Glutamatergic neuron (in vitro differentiated cells): ENCODE measurements at regions not wholly inside any gene's neighbourhood (a gene's known extent, or its start where the extent isn't known, plus 50 kb on each side); places are given as distances from the start of the nearest gene placed in this dataset.

Experiments used
- DNase-seq: peaks from one replicate; pipeline ENCODE4 v3.0.0; 2022
- H3K27ac Mint-ChIP-seq: one replicate; pipeline ENCODE4 v1.8.0; 2020; ENCODE audit warnings: mild to moderate bottlenecking, mixed read lengths, inconsistent platforms; ENCODE audit not compliant: unreplicated experiment
- H3K27me3 Mint-ChIP-seq: one replicate; pipeline ENCODE4 v1.8.0; 2020; ENCODE audit warnings: mild to moderate bottlenecking, moderate library complexity, mixed read lengths, inconsistent platforms; ENCODE audit not compliant: unreplicated experiment
- H3K36me3 Mint-ChIP-seq: one replicate; pipeline ENCODE4 v1.8.0; 2020; ENCODE audit warnings: mild to moderate bottlenecking, mixed read lengths, inconsistent platforms; ENCODE audit not compliant: unreplicated experiment
- H3K4me1 Mint-ChIP-seq: one replicate; pipeline ENCODE4 v1.8.0; 2020; ENCODE audit warnings: mild to moderate bottlenecking, low read depth, mixed read lengths, inconsistent platforms; ENCODE audit not compliant: unreplicated experiment
- H3K4me3 Mint-ChIP-seq: one replicate; pipeline ENCODE4 v1.8.0; 2020; ENCODE audit warnings: mild to moderate bottlenecking, mixed read lengths, inconsistent platforms; ENCODE audit not compliant: unreplicated experiment
- H3K9me3 Mint-ChIP-seq: one replicate; pipeline ENCODE4 v1.8.0; 2020; ENCODE audit warnings: mild to moderate bottlenecking, moderate library complexity, mixed read lengths, inconsistent platforms; ENCODE audit not compliant: unreplicated experiment
- CTCF ChIP-seq: fragments of 200-600 bp; sonication (generic); IDR thresholded peaks from one replicate; pipeline ENCODE4 v1.5.0; 2021; ENCODE audit not compliant: partially characterized antibody, unreplicated experiment

- peak; percentile 17 for DNase-seq
- H3K9me3 Mint-ChIP-seq, result no peaks in the 10 kb centered on the region
- no peaks in the 10 kb centered on the region for H3K27me3 Mint-ChIP-seq
- no peak overlapping the region for H3K27ac Mint-ChIP-seq
- H3K36me3 Mint-ChIP-seq, result no peaks in the 10 kb centered on the region
- no peaks in the 10 kb centered on the region for H3K4me1 Mint-ChIP-seq
- TF ChIP-seq CTCF, result no peak
- no peak overlapping the region for H3K4me3 Mint-ChIP-seq
Measured at GRCh38 chr2:145043399-145043834, 523.5 kb upstream of the ZEB2 start.

- H3K9me3 Mint-ChIP-seq, result no peaks in the 10 kb centered on the region
- no peaks in the 10 kb centered on the region for H3K27me3 Mint-ChIP-seq
- no peak overlapping the region for H3K4me3 Mint-ChIP-seq
- no peaks in the 10 kb centered on the region for H3K36me3 Mint-ChIP-seq
- no peak overlapping the region for H3K27ac Mint-ChIP-seq
- no peaks in the 10 kb centered on the region for H3K4me1 Mint-ChIP-seq
- DNase-seq, result no peak
- no peak for TF ChIP-seq CTCF
Measured at GRCh38 chr2:145041706-145042105, 521.8 kb upstream of the ZEB2 start.

- Mint-ChIP-seq H3K27ac (no peak overlapping the region), H3K36me3 (no peaks in the 10 kb centered on the region), H3K4me3 (no peak overlapping the region), H3K9me3 (no peaks in the 10 kb centered on the region), H3K27me3 (no peaks in the 10 kb centered on the region), H3K4me1 (no peaks in the 10 kb centered on the region)
- no peak for TF ChIP-seq CTCF
- DNase-seq, result no peak
Measured at GRCh38 chr2:145040433-145040832, 520.5 kb upstream of the ZEB2 start.

GRCh38 chr2:145038041-145038525, 518.2 kb upstream of the ZEB2 start:
- no peak for DNase-seq
- H3K4me1 Mint-ChIP-seq, result no peaks in the 10 kb centered on the region
- H3K36me3 Mint-ChIP-seq, result no peaks in the 10 kb centered on the region
- no peak overlapping the region for H3K4me3 Mint-ChIP-seq
- no peaks in the 10 kb centered on the region for H3K9me3 Mint-ChIP-seq
- TF ChIP-seq CTCF, result no peak
- no peaks in the 10 kb centered on the region for H3K27me3 Mint-ChIP-seq
- H3K27ac Mint-ChIP-seq, result no peak overlapping the region

- H3K27ac Mint-ChIP-seq, result no peak overlapping the region
- TF ChIP-seq CTCF, result no peak
- no peak for DNase-seq
- H3K4me1 Mint-ChIP-seq, result no peaks in the 10 kb centered on the region
- no peaks in the 10 kb centered on the region for H3K9me3 Mint-ChIP-seq
- no peak overlapping the region for H3K4me3 Mint-ChIP-seq
- H3K36me3 Mint-ChIP-seq, result no peaks in the 10 kb centered on the region
- H3K27me3 Mint-ChIP-seq, result no peaks in the 10 kb centered on the region
Measured at GRCh38 chr2:145036421-145037011, 516.6 kb upstream of the ZEB2 start.
